Hepatocyte (in vitro differentiated cells): ENCODE measurements at regions not wholly inside any gene's neighbourhood (a gene's known extent, or its start where the extent isn't known, plus 50 kb on each side); places are given as distances from the start of the nearest gene placed in this dataset.

Experiments used
- CTCF ChIP-seq: fragments of 200-600 bp; sonication (generic); IDR thresholded peaks from 2 replicates; pipeline ENCODE4 v1.5.1; 2016; ENCODE audit warnings: antibody characterized with exemption, mild to moderate bottlenecking; ENCODE audit not compliant: poor library complexity
- EZH2 ChIP-seq: fragments of 200-600 bp; sonication (generic); IDR thresholded peaks from 2 replicates; pipeline ENCODE4 v1.6.1; 2016; ENCODE audit warnings: antibody characterized with exemption, mild to moderate bottlenecking, borderline replicate concordance
- EZH2phosphoT487 ChIP-seq: fragments of 200-600 bp; sonication (generic); IDR thresholded peaks from one replicate; pipeline ENCODE4 v1.6.1; 2018; ENCODE audit warnings: antibody characterized with exemption, mild to moderate bottlenecking, low read depth, moderate library complexity; ENCODE audit not compliant: unreplicated experiment, severe bottlenecking

- TF ChIP-seq CTCF (no peak), EZH2 (no peak), EZH2phosphoT487 (no peak)
Observed at GRCh38 chr5:30475429-30475828, 718.1 kb upstream of the CDH6 start.
